ENCODE measurements at regions not wholly inside any gene's neighbourhood (a gene's known extent, or its start where the extent isn't known, plus 50 kb on each side); places are given as distances from the start of the nearest gene placed in this dataset.

DNA sequence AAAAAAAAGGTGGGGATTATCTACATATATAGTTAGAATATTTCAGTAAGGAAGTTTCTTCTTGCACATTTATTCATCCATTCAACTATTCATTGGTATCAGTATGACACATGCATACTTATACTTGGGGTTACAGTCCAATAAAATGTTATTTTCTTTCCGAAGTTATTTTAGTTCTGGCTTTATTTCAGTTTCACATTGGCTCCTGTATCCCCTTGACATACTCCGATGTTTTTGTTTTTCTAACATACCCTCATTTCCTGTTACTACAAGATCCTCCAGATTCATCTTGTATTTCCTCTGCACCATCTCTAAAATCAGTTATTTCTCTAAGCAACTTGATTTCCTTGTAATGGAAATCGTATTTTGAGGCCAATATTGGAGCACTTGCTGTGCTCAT is 435.5 kb upstream of the MON1B start:
- H3K27ac Mint-ChIP-seq = no peak overlapping the region
- H3K27me3 Mint-ChIP-seq (ENCODE audit: low read depth in 3 of 3) = peaks cover 0 to 2% (median 0%) of the 10 kb centered on the region in 3 donors
- no peaks in the 10 kb centered on the region for H3K4me1 Mint-ChIP-seq
- peaks cover 0 to 3% (median 0%) of the 10 kb centered on the region in 3 donors for H3K36me3 Mint-ChIP-seq
- H3K4me3 Mint-ChIP-seq = no peak overlapping the region
- no peak for DNase-seq
- H3K9me3 Mint-ChIP-seq = peaks cover 4 to 24% (median 9%) of the 10 kb centered on the region in 6 donors

DNA sequence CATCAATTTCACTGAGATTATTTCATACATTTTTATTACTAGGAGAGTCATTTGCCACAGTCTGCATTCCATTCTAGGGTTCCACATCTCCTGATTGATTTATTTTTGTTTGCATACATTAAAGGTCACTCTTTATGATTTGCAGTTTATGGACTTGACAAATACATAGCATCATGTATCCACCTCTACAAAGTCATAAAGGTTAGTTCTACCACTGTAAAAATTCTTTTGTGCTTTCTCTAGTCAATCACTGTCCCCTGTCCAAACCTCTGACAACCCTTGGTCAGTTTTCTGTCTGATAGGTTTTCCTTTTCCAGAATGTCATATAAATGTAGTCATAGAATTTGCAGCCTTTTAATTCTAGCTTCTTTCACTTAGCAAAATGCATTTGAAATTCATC is 434.6 kb upstream of the MON1B start:
- peaks cover 4 to 29% (median 11%) of the 10 kb centered on the region in 6 donors for H3K9me3 Mint-ChIP-seq
- no peak overlapping the region for H3K4me3 Mint-ChIP-seq
- no peaks in the 10 kb centered on the region for H3K27me3 Mint-ChIP-seq (ENCODE audit: low read depth in 3 of 3)
- no peak for DNase-seq
- H3K36me3 Mint-ChIP-seq = peaks cover 0 to 3% (median 0%) of the 10 kb centered on the region in 3 donors
- no peaks in the 10 kb centered on the region for H3K4me1 Mint-ChIP-seq
- H3K27ac Mint-ChIP-seq = no peak overlapping the region

DNA sequence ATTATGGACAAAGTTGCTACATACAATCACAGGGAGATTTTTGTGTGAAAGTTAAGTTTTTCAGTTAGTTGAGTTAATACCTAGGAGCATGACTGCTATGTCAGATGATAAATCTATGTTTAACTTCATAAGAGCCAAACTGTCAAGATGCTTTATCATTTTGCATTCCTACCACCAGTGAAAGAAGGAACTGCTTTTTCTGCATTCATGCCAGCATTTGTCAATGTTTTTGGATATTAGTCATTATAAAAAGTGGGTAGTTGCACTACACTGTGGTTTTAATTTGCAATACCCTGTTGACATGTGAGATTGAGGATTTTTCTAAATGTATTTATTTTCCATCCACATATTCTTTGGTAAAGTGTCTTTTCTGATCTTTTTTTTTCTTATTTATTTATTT is 434.0 kb upstream of the MON1B start:
- H3K9me3 Mint-ChIP-seq = peaks cover 8 to 31% (median 11%) of the 10 kb centered on the region in 6 donors

DNA sequence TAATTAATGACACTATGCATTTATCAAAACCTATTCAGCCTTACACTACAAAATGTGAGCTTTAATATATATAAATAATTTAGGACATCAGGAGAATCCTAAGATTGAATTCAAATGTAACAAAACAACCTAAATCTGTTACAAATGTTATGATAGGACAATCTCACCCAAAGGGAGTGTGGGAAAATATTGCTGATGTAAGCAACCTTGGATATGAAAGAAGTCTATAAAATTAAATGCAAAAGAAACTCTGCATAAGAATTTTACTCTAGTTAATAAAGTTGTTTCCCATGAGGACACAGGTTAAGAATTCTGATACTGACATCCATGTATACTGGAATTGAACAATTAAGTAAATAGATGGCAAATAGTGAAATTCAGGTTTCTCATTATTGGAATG is 424.5 kb upstream of the MON1B start:
- Mint-ChIP-seq H3K4me3 (no peak overlapping the region), H3K27ac (no peak overlapping the region), H3K4me1 (no peaks in the 10 kb centered on the region), H3K27me3 (ENCODE audit: low read depth in 3 of 3) (no peaks in the 10 kb centered on the region), H3K9me3 (peaks cover 11 to 46% (median 27%) of the 10 kb centered on the region in 6 donors), H3K36me3 (peaks cover 0 to 3% (median 0%) of the 10 kb centered on the region in 3 donors)
- no peak for DNase-seq

More for the DNA sequence above, 434.0 kb upstream of the MON1B start:
- DNase-seq = no peak
- H3K36me3 Mint-ChIP-seq = peaks cover 0 to 3% (median 0%) of the 10 kb centered on the region in 3 donors
- no peak overlapping the region for H3K27ac Mint-ChIP-seq
- no peaks in the 10 kb centered on the region for H3K4me1 Mint-ChIP-seq
- no peaks in the 10 kb centered on the region for H3K27me3 Mint-ChIP-seq (ENCODE audit: low read depth in 3 of 3)
- H3K4me3 Mint-ChIP-seq = no peak overlapping the region

DNA sequence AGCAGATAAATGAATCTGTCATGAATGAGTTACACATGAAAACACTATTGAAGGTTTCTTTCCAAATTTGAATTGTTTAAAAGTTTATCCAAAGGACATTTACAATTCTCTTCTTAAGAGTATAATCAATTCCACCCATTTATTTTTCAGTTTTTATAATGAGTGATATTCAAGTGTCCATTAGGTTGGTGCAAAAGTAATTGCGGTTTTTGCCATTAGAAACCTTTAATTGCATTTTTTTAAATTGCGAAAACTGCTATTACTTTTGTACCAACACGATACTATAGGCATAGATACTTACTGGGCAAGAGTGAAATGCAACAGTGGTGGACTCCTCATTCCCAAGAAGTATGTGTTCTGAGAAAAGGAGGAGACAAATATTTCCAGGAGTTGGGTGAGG is 422.7 kb upstream of the MON1B start:
- no peak for DNase-seq
- Mint-ChIP-seq H3K9me3 (peaks cover 11 to 49% (median 28%) of the 10 kb centered on the region in 6 donors), H3K27ac (no peak overlapping the region), H3K27me3 (ENCODE audit: low read depth in 3 of 3) (no peaks in the 10 kb centered on the region), H3K4me1 (no peaks in the 10 kb centered on the region), H3K4me3 (no peak overlapping the region), H3K36me3 (peaks cover 0 to 8% (median 0%) of the 10 kb centered on the region in 3 donors)

DNA sequence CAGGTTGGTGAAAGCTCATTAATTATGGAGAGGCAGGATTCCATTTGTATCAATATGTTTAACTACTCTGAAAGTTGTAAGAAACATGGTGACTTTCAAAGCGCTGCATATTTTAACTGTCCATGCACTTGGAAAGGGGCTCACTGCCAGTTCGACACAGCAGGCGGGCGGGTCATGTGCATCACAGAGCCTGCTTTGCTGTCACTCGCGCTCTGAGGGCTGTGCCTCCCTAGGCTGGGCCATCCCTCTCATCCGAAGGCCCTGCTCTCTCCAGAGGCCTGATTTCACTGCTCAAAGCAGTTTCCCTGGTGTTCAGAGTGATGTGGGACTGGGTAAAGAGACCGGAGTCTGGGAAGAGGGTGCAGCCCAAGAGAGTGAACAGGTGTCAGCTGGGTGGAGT is 422.0 kb upstream of the MON1B start:
- peaks cover 0 to 8% (median 0%) of the 10 kb centered on the region in 3 donors for H3K36me3 Mint-ChIP-seq

DNA sequence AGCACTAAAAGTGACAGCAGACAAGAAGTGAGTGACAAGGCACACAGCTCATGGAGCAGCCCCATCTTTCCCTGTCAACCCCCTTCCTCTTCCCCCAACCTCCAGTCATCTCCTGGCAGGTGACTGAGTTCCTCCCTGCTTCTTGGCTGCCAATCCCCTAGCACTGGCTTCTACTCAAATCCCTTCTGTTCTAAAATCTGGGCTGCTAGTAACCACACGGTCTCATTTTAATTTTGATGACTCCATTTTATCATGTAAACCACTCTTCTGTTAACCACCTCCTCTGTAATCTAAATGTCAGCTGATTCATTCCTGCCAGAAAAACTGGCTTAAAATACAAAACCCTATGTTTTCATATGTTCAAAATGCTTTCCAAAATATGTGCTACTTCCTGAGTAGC is 419.8 kb upstream of the MON1B start:
- Mint-ChIP-seq H3K27me3 (ENCODE audit: low read depth in 3 of 3) (no peaks in the 10 kb centered on the region), H3K36me3 (peaks cover 0 to 8% (median 0%) of the 10 kb centered on the region in 3 donors), H3K4me1 (no peaks in the 10 kb centered on the region), H3K4me3 (no peak overlapping the region), H3K9me3 (peaks cover 13 to 42% (median 25%) of the 10 kb centered on the region in 6 donors), H3K27ac (no peak overlapping the region)
- no peak for DNase-seq

More for the DNA sequence above, 422.0 kb upstream of the MON1B start:
- Mint-ChIP-seq H3K4me3 (no peak overlapping the region), H3K4me1 (no peaks in the 10 kb centered on the region), H3K27me3 (ENCODE audit: low read depth in 3 of 3) (no peaks in the 10 kb centered on the region), H3K27ac (no peak overlapping the region), H3K9me3 (peaks cover 11 to 53% (median 27%) of the 10 kb centered on the region in 6 donors)
- DNase-seq = no peak

DNA sequence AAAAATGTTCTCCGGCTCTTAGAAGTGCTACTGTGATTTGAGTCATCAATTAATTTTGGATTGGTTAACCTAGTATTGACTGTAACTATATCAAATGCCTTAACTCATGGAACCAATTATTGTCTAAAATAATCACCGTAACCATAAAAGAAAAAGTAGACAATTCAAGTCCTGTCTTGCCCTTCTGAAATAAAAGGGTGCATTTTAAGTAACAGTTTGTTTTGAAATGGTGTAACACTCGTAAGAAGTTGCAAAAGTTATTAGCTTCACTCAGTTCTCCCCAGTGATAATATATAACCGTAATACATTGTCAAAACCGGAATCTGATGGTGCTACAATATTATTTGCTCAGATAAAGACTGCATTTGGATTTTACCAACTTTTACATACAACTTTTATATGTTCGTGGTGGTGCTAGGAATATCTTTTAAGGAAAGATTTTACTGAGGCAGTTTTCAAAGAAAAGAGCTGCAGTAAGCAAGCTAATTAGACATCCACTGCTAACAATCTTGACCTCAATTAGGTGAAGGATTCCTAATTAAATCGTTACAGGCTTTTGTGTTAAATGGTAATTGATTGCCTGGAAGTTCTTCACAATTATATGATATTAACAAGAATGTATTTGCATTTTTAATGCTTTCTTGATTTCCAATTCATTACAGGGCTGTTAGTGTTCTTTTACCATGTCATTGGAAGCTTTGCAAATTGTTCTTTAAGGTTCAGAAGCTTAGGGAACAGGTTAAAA is 413.1 kb upstream of the MON1B start:
- no peaks in the 10 kb centered on the region for H3K4me1 Mint-ChIP-seq
- H3K27ac Mint-ChIP-seq = no peak overlapping the region
- peaks cover 0 to 4% (median 2%) of the 10 kb centered on the region in 3 donors for H3K27me3 Mint-ChIP-seq (ENCODE audit: low read depth in 3 of 3)
- no peak overlapping the region for H3K4me3 Mint-ChIP-seq
- DNase-seq = no peak
- H3K9me3 Mint-ChIP-seq = peaks cover 6 to 48% (median 19%) of the 10 kb centered on the region in 6 donors
- H3K36me3 Mint-ChIP-seq = peaks cover 0 to 4% (median 0%) of the 10 kb centered on the region in 3 donors

DNA sequence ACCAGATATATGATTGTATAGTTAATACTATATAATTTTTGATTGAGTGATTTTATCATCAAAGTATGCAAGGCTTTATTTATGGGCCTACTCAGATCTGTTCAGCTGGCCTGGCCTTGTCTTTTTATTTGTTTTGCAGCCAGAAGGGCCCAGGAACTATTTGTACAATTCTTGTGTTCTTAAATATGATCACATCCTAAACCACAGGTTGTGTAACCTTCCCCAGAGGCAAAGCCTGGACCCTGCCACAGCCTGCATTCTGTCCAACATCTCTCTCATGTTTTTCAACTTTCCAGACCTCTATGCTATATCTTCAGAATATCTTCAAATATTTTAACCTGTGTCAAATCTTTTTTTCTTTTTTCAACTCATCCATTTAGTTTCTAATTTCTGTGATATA is 410.4 kb upstream of the MON1B start:
- no peak for DNase-seq
- Mint-ChIP-seq H3K4me1 (no peaks in the 10 kb centered on the region), H3K4me3 (no peak overlapping the region), H3K27ac (no peak overlapping the region), H3K9me3 (peaks cover 7 to 58% (median 16%) of the 10 kb centered on the region in 6 donors), H3K36me3 (peaks cover 0 to 4% (median 0%) of the 10 kb centered on the region in 3 donors), H3K27me3 (ENCODE audit: low read depth in 3 of 3) (peaks cover 0 to 5% (median 2%) of the 10 kb centered on the region in 3 donors)

DNA sequence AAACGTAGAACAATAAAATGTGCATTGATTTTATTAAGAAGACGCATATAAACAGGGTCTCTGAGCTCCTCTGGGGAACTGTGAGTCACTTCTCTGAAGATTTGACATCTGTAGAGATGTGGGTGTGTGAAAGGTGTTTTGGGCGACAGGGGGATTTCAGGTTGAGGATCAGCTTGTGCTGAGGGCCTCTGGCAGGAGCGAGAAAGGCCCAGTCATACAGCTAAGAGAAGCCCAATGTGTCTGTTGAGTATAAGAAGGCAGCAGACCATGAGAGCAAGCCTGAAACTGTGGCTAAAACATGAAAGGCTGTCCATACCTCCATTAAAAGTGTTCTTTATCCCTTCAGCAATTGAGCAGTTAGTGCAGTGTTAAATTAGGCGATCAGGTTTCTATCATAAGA is 406.5 kb upstream of the MON1B start:
- Mint-ChIP-seq H3K27ac (no peak overlapping the region), H3K36me3 (no peaks in the 10 kb centered on the region), H3K27me3 (ENCODE audit: low read depth in 3 of 3) (peaks cover 0 to 5% (median 2%) of the 10 kb centered on the region in 3 donors), H3K9me3 (peaks cover 7 to 51% (median 15%) of the 10 kb centered on the region in 6 donors), H3K4me1 (no peaks in the 10 kb centered on the region), H3K4me3 (no peak overlapping the region)
- no peak for DNase-seq

DNA sequence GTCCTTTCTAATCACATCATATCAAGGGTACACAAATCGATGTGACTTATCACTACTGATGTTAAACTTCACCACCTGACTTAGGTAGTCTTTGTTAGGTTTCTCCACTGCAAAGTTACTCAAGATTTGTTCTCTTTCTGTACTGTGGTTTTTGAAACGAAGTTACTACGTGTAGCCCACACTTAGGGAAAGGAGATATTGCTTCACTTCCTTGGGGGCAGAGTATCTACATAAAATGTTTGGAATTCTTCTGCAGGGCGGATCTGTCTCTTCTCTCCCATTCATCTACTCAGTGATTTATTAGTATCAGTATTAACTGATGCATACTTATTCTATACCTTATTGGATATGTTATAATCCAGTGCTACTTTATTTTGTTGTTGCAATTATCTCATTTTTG is 403.6 kb upstream of the MON1B start:
- H3K9me3 Mint-ChIP-seq = peaks cover 4 to 51% (median 12%) of the 10 kb centered on the region in 6 donors
- H3K4me3 Mint-ChIP-seq = no peak overlapping the region
- no peaks in the 10 kb centered on the region for H3K36me3 Mint-ChIP-seq
- no peak overlapping the region for H3K27ac Mint-ChIP-seq
- DNase-seq = no peak
- H3K27me3 Mint-ChIP-seq (ENCODE audit: low read depth in 3 of 3) = peaks cover 0 to 2% (median 0%) of the 10 kb centered on the region in 3 donors
- no peaks in the 10 kb centered on the region for H3K4me1 Mint-ChIP-seq

DNA sequence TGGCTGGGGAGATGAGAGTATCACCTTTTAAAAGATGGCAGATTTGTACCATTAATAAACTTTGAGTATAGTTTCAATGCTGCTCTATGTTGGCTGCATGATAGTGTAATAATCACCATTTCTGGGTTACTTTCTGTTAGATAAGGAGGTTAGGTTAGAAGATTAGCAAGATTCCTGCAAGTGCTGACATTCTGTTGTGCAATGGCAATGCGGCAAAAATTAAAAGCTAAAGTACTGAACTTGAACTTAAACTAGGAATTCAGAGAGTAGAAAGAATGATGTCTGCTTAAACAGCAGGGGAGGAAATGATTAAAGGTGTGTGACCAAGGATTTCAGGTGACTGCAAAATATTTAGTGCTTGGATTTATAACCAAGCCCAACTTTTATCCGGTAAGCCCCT is 399.8 kb upstream of the MON1B start:
- H3K27ac Mint-ChIP-seq = no peak overlapping the region
- H3K4me1 Mint-ChIP-seq = no peaks in the 10 kb centered on the region
- H3K36me3 Mint-ChIP-seq = peaks cover 0 to 5% (median 0%) of the 10 kb centered on the region in 3 donors
- no peak overlapping the region for H3K4me3 Mint-ChIP-seq
- H3K27me3 Mint-ChIP-seq (ENCODE audit: low read depth in 3 of 3) = no peaks in the 10 kb centered on the region
- peaks cover 3 to 46% (median 11%) of the 10 kb centered on the region in 6 donors for H3K9me3 Mint-ChIP-seq
- no peak for DNase-seq

DNA sequence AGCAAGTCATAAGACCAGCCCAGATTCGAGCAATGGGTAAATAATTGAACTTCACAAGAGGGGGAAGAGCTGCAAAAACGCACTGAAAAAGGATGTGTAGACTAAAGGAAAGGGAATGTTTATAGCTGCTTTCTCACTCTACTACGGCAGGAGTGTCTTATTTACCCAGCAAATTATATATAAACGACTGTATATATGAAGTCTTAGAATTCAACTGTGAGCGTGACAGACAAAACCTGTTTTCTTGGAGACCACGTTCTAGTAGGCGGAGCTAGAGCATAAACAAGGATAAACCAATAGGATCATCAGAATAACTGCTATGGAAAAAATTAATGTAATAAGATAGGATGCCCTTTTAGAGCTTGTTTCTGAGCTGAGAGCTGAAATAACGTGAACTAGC is 394.6 kb upstream of the MON1B start:
- H3K4me1 Mint-ChIP-seq = no peaks in the 10 kb centered on the region
- no peak for DNase-seq
- H3K27ac Mint-ChIP-seq = no peak overlapping the region
- H3K9me3 Mint-ChIP-seq = peaks cover 4 to 44% (median 7%) of the 10 kb centered on the region in 6 donors
- H3K36me3 Mint-ChIP-seq = peaks cover 0 to 5% (median 0%) of the 10 kb centered on the region in 3 donors
- no peaks in the 10 kb centered on the region for H3K27me3 Mint-ChIP-seq (ENCODE audit: low read depth in 3 of 3)
- no peak overlapping the region for H3K4me3 Mint-ChIP-seq

DNA sequence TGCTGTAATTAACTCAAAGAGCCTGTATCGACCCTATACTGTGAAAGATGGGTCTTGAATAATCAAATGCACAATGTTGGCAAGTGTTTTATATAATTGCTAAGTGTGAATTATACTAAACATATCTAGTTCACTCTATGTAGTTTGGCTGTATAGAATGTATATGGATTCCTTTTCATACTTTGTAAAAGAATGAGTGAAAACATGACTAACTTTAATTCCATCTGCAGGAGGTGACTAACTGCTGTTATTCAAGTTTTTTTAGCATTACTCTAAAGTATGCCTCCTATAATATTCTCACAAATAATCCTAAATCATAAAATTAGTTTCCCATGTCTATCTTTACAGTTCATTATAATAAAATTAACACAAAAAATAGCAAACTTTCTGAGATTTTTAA is 394.0 kb upstream of the MON1B start:
- Mint-ChIP-seq H3K27me3 (ENCODE audit: low read depth in 3 of 3) (no peaks in the 10 kb centered on the region), H3K4me3 (no peak overlapping the region), H3K27ac (no peak overlapping the region), H3K4me1 (no peaks in the 10 kb centered on the region), H3K9me3 (peaks cover 4 to 49% (median 7%) of the 10 kb centered on the region in 6 donors), H3K36me3 (peaks cover 0 to 5% (median 0%) of the 10 kb centered on the region in 3 donors)
- no peak for DNase-seq

All from immature natural killer cell (primary cell).